Spleen (tissue), 11 donors: ENCODE measurements at regions not wholly inside any gene's neighbourhood (a gene's known extent, or its start where the extent isn't known, plus 50 kb on each side); places are given as distances from the start of the nearest gene placed in this dataset.

Source experiments
- DNase-seq: peaks from one replicate; pipeline ENCODE4 v3.0.0-alpha.2; 2020
- H3K27ac ChIP-seq, 8 donors: fragments of 200-600 bp; sonication (generic) in 7 of 8; 1 replicate in 4 of 8; 2 replicates in 4 of 8; pipeline versions ENCODE4 v1.5.0 to v1.8.0; 2016 to 2021; ENCODE audit warnings: inconsistent platforms in 4 of 8, mild to moderate bottlenecking in 4 of 8, moderate library complexity in 1 of 8
- H3K27me3 ChIP-seq, 7 donors: fragments of 200-600 bp; sonication (generic) in 6 of 7; replicated peaks in 1 of 7; 1 replicate in 4 of 7; 2 replicates in 3 of 7; pipeline versions ENCODE4 v1.5.0 to v1.8.0; 2016 to 2021; ENCODE audit warnings: inconsistent platforms in 3 of 7, mild to moderate bottlenecking in 1 of 7
- H3K36me3 ChIP-seq, 6 donors: fragments of 200-600 bp; sonication (generic) in 5 of 6; 1 replicate in 4 of 6; 2 replicates in 2 of 6; pipeline versions ENCODE4 v1.5.0 to v1.8.0; 2016 to 2021; ENCODE audit warnings: inconsistent platforms in 2 of 6
- H3K4me1 ChIP-seq, 6 donors: fragments of 200-600 bp; sonication (generic) in 5 of 6; 1 replicate in 3 of 6; 2 replicates in 3 of 6; pipeline versions ENCODE4 v1.5.0 to v1.8.0; 2016 to 2021; ENCODE audit warnings: inconsistent platforms in 3 of 6
- H3K4me3 ChIP-seq, 8 donors: fragments of 200-600 bp; sonication (generic) in 7 of 8; 1 replicate in 4 of 8; 2 replicates in 4 of 8; pipeline versions ENCODE4 v1.5.0 to v1.8.0; 2016 to 2021; ENCODE audit warnings: inconsistent platforms in 4 of 8, mild to moderate bottlenecking in 4 of 8, moderate library complexity in 2 of 8
- H3K9me3 ChIP-seq, 8 donors: fragments of 200-600 bp; sonication (generic) in 7 of 8; 1 replicate in 4 of 8; 2 replicates in 4 of 8; pipeline versions ENCODE4 v1.5.0 to v1.8.0; 2016 to 2021; ENCODE audit warnings: inconsistent platforms in 4 of 8
- CTCF ChIP-seq, 11 experiments: fragments of 200-600 bp in 7 of 11; fragments of 450-650 bp in 4 of 11; sonication (generic) in 4 of 11; IDR thresholded peaks in 8 of 11; conservative IDR thresholded peaks in 3 of 11; 1 replicate in 7 of 11; 2 replicates in 4 of 11; pipeline versions ENCODE4 v1.4.0 to v1.8.0; 2016 to 2021; ENCODE audit warnings: antibody characterized with exemption in 11 of 11, inconsistent platforms in 4 of 11, mild to moderate bottlenecking in 1 of 11
- POLR2A ChIP-seq, 3 donors: fragments of 450-650 bp; IDR thresholded peaks; one replicate each; pipeline ENCODE4 v1.5.1; 2017; ENCODE audit warnings: antibody characterized with exemption in 3 of 3, mild to moderate bottlenecking in 1 of 3
- POLR2AphosphoS5 ChIP-seq, 3 donors: sonication (generic); formaldehyde crosslinking; IDR thresholded peaks; one replicate each; pipeline ENCODE4 v1.5.1; 2017; ENCODE audit warnings: antibody characterized with exemption in 3 of 3
- WGBS, 5 donors: extraction: QIAGEN DNeasy Blood & Tissue Kit in 3 of 5; methylation state at CpG; one replicate each; pipeline versions ENCODE4 v1.1.5 to v1.1.7; 2013 to 2018; 5-methylcytosine and 5-hydroxymethylcytosine counted together
- intact Hi-C: fragments of 100-400 bp; cut with DNase I; formaldehyde crosslinking; loops from one replicate; pipeline ENCODE4 v1.15.0; 2023; ENCODE audit warnings: low total_unique reads
- donor health status: healthy with polysubstance abuse.
- donor health status: DM: no; HTN: no; CAD: no; lungs with moderate emphysema.
- donor health status: DM: no; HTN: no; CAD: no.
- donor health status: Bipolar disorder and iron deficiency.
- donor health status: healthy.
- donor health status: DM: no; HTN: no; CAD: no.
- donor health status: DM: yes; HTN: yes; CAD: no.

- DNase-seq = no peak
These were observed 50.2 kb upstream of the BCL11A start for GRCh38 chr2:60603533-60604190.

GRCh38 chr2:60604486-60605064, 51.1 kb upstream of the BCL11A start:
- TF ChIP-seq POLR2AphosphoS5 (IDR thresholded peaks at IDR 0.05) (no peak), CTCF (IDR thresholded peaks at IDR 0.05 in 8 of 11, conservative IDR thresholded peaks at IDR 0.05 in 3 of 11) (no peak), POLR2A (IDR thresholded peaks at IDR 0.05) (no peak)
- no peak for DNase-seq
- intact Hi-C loops = no loop called here
- H3K9me3 ChIP-seq = peaks cover 0 to 8% (median 0%) of the 10 kb centered on the region in 8 donors
- no peak overlapping the region for H3K27ac ChIP-seq
- H3K4me1 ChIP-seq = no peaks in the 10 kb centered on the region
- 79 to 92% (median 83%) methylated on average over 1 to 2 of the region's 2 CpGs for WGBS, 5 donors
- H3K27me3 ChIP-seq = peaks cover 0 to 2% (median 0%) of the 10 kb centered on the region in 7 donors
- no peaks in the 10 kb centered on the region for H3K36me3 ChIP-seq
- no peak overlapping the region for H3K4me3 ChIP-seq

More at GRCh38 chr2:60603533-60604190, 50.2 kb upstream of the BCL11A start:
- 82 to 89% (median 84%) methylated on average over 6 of the region's 6 CpGs for WGBS, 5 donors
- no peak overlapping the region for H3K27ac ChIP-seq
- H3K36me3 ChIP-seq = no peaks in the 10 kb centered on the region
- H3K4me3 ChIP-seq = no peak overlapping the region
- no peaks in the 10 kb centered on the region for H3K4me1 ChIP-seq
- no peaks in the 10 kb centered on the region for H3K27me3 ChIP-seq
- intact Hi-C loops = no loop called here
- no peak for TF ChIP-seq POLR2AphosphoS5 (IDR thresholded peaks at IDR 0.05)
- TF ChIP-seq CTCF (IDR thresholded peaks at IDR 0.05 in 8 of 11, conservative IDR thresholded peaks at IDR 0.05 in 3 of 11) = no peak
- no peak for TF ChIP-seq POLR2A (IDR thresholded peaks at IDR 0.05)
- H3K9me3 ChIP-seq = peaks cover 0 to 8% (median 0%) of the 10 kb centered on the region in 8 donors

GRCh38 chr2:60605866-60606265, 52.4 kb upstream of the BCL11A start:
- H3K4me3 ChIP-seq = no peak overlapping the region
- peaks cover 0 to 4% (median 0%) of the 10 kb centered on the region in 7 donors for H3K27me3 ChIP-seq
- no peaks in the 10 kb centered on the region for H3K36me3 ChIP-seq
- intact Hi-C loops = no loop called here
- H3K4me1 ChIP-seq = no peaks in the 10 kb centered on the region
- TF ChIP-seq CTCF (IDR thresholded peaks at IDR 0.05 in 8 of 11, conservative IDR thresholded peaks at IDR 0.05 in 3 of 11) = no peak
- TF ChIP-seq POLR2A (IDR thresholded peaks at IDR 0.05) = no peak
- no peak for TF ChIP-seq POLR2AphosphoS5 (IDR thresholded peaks at IDR 0.05)
- H3K9me3 ChIP-seq = peaks cover 0 to 4% (median 0%) of the 10 kb centered on the region in 8 donors
- WGBS, 5 donors = 88 to 97% (median 95%) methylated on average over 4 of the region's 4 CpGs
- no peak for DNase-seq
- no peak overlapping the region for H3K27ac ChIP-seq

GRCh38 chr2:60608679-60609078, 55.2 kb upstream of the BCL11A start:
- 29 to 68% (median 53%) methylated on average over 3 of the region's 3 CpGs for WGBS, 5 donors

More at GRCh38 chr2:60608679-60609078, 55.2 kb upstream of the BCL11A start:
- H3K27ac ChIP-seq = no peak overlapping the region
- H3K9me3 ChIP-seq = no peaks in the 10 kb centered on the region
- peaks cover 0 to 5% (median 0%) of the 10 kb centered on the region in 7 donors for H3K27me3 ChIP-seq
- H3K4me3 ChIP-seq = no peak overlapping the region
- no peaks in the 10 kb centered on the region for H3K4me1 ChIP-seq
- intact Hi-C loops = no loop called here
- H3K36me3 ChIP-seq = no peaks in the 10 kb centered on the region
- DNase-seq = no peak
- TF ChIP-seq CTCF (IDR thresholded peaks at IDR 0.05 in 8 of 11, conservative IDR thresholded peaks at IDR 0.05 in 3 of 11) = no peak
